Fibroblast of the conjunctiva (primary cell): ENCODE measurements at regions not wholly inside any gene's neighbourhood (a gene's known extent, or its start where the extent isn't known, plus 50 kb on each side); places are given as distances from the start of the nearest gene placed in this dataset.
"Not testable (repeated sequence)": the region's sequence is repeated elsewhere in the genome, so short reads cannot be mapped to it uniquely, and the experiment has no call there.

Source experiments
- DNase-seq: peaks from one replicate; pipeline ENCODE4 v3.0.0-alpha.2; 2010; ENCODE audit warnings: low read depth

DNA sequence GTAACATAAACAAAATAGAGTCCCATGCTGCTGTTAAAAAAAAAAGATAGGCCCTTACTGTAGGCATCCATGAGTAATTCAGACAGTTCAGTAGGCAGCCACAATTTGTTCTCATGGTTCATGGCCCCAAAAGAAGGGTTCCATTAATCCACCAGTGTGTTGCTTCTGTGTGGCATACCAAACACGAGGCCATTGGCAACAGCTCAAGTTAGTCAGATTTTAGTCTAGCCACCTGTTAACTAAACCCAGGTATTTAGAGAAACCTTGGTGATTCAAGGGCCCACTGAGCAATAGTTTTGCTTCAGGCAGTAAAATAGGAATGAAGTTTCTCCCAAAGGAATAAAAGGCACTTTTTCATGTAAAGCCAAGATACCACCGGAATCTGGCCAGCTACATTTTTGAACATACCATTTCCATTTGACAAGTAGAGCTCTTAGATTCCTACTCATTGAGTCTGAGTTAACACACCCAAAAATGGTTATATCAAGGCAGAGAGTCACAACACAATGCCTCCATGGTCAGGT lies 80.1 kb upstream of the SRD5A2 start:
- no peak for DNase-seq

DNA sequence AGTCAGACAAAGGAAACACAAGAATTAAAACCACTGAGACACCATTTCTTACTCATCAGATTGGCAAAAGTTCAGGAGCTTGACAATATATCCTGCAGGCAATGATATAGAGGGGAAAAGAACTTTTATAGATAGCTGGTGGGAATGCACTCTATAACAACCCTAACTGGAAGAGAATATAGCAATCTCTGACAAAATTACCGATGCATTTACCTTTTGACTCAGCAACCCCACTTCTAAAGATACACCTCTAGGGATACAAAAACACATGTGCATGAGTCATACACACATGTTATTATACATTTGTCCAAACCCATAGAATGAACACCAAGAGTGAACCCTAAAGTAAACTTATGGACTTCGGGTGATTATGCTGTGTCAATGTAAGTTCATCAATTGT lies 79.4 kb upstream of the SRD5A2 start:
- DNase-seq: no peak

DNA sequence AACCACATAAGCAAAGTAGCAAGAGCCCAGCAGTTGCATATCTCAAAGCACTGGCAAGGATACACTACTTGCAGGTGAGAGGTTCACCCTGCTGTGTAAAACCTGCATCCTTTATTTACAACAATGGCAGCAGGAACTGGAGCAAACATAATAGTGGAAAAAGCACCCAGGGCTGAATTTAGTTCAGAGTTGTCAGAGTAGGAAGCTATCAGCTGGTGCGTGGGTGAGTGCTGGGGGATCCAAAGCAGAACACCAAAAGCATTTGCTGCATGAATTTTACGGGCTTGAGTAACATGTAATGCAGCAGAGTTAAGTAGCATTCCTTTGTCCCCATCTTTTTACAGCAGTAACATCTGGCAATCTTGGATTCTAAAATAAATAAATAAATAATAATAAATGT lies 73.5 kb upstream of the SRD5A2 start:
- no peak for DNase-seq

DNA sequence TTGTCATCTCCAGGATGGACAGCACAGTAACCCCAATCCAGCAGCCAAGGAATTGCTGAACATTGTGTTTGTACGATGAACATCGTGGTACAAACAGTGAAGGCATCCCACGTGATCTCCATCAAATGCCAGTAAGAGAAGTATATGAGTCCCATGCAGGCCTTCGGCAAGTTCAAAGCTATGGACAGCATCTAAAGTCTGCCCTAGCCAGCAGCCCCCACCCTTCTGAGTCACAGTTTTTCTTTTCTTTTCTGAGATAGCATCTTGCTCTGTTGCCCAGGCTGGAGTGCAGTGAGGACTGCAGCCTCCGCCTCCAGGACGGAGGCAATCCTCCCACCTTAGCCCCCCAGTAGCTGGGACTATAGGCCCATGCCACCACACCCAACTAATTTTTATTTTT lies 71.0 kb upstream of the SRD5A2 start:
- no peak for DNase-seq

GRCh38 chr2:31651267-31651666 lies 70.5 kb upstream of the SRD5A2 start:
- DNase-seq: no peak

GRCh38 chr2:31644551-31644950 lies 63.8 kb upstream of the SRD5A2 start:
- no peak for DNase-seq

DNA sequence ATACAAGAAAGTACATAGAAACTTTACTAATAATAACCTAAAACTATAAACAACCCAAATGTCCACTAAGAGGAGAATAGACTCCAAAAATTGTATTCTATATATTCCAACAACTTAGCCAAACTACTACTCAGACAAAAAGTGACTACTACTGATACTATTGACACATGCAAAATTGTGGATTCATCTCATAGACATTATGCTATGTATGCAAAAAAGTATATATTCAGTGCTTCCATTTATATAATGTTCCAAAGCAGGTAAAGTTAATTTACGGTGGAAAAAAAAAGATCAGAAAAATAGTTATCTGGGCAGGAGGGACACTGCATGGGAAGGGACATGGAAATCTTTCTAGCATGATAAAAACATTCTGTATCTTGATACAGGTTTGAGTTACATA lies 62.0 kb upstream of the SRD5A2 start:
- no peak for DNase-seq

DNA sequence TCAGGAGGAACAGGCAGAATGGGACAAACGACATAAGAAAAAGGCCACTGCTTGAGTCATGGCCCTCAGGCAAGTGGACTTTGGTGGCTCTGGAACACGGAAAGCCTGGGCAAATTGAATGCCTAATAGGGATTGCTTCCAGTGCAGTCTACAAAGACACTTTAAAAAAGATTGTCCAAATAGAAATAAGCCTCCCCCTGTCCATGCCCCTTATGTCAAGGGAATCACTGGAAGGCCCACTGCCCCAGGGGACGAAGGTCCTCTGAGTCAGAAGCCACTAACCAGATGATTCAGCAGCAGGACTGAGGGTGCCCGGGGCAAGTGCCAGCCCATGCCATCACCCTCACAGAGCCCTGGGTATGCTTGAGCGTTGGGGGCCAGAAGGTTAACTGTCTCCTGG lies 51.5 kb upstream of the SRD5A2 start:
- DNase-seq: not testable (repeated sequence)
